Vagina (tissue), 2 donors: ENCODE measurements at regions not wholly inside any gene's neighbourhood (a gene's known extent, or its start where the extent isn't known, plus 50 kb on each side); places are given as distances from the start of the nearest gene placed in this dataset.

Experiments
- CTCF ChIP-seq, 3 experiments: fragments of 450-650 bp in 2 of 3; fragments of 200-600 bp in 1 of 3; sonication (generic) in 1 of 3; IDR thresholded peaks; one replicate each; pipeline ENCODE4 v1.5.1; 2017 to 2019; ENCODE audit warnings: antibody characterized with exemption in 3 of 3, mild to moderate bottlenecking in 2 of 3, moderate library complexity in 2 of 3
- POLR2A ChIP-seq, 2 donors: fragments of 450-650 bp; IDR thresholded peaks; one replicate each; pipeline ENCODE4 v1.6.1; 2017; ENCODE audit warnings: antibody characterized with exemption in 2 of 2, mild to moderate bottlenecking in 2 of 2, moderate library complexity in 2 of 2
- POLR2AphosphoS5 ChIP-seq, 2 donors: sonication (generic); formaldehyde crosslinking; IDR thresholded peaks; one replicate each; pipeline ENCODE4 v1.9.0; 2017; ENCODE audit warnings: antibody characterized with exemption in 2 of 2, mild to moderate bottlenecking in 2 of 2, low read depth in 1 of 2; ENCODE audit not compliant: insufficient read depth in 1 of 2

- no peak for TF ChIP-seq CTCF (IDR thresholded peaks at IDR 0.05)
- TF ChIP-seq POLR2A (IDR thresholded peaks at IDR 0.05): no peak
- TF ChIP-seq POLR2AphosphoS5 (IDR thresholded peaks at IDR 0.05; ENCODE audit: insufficient read depth in 1 of 2, low read depth in 1 of 2): no peak
Measured at GRCh38 chr9:110028271-110028670, 179.7 kb downstream of the C9orf152 start.
